Stimulated activated CD4-positive, alpha-beta T cell treated with anti-CD3 and anti-CD28 coated beads, Interleukin-15, amount 100 ng/mL, for 24 hours (primary cell): ENCODE measurements at regions not wholly inside any gene's neighbourhood (a gene's known extent, or its start where the extent isn't known, plus 50 kb on each side); places are given as distances from the start of the nearest gene placed in this dataset.
A peak's percentile ranks its signal among the peaks of the same experiment; 100 is the strongest.
"Not testable (repeated sequence)": the region's sequence is repeated elsewhere in the genome, so short reads cannot be mapped to it uniquely, and the experiment has no call there.

Experiments used
- DNase-seq: peaks from one replicate; pipeline ENCODE4 v3.0.0-alpha.2; 2020

- DNase-seq: not testable (repeated sequence)
These were observed 125.9 kb downstream of the ZNF365 start for GRCh38 chr10:62500116-62500515.

- DNase-seq: no peak
These were observed 127.4 kb downstream of the ZNF365 start for GRCh38 chr10:62501547-62501946.

- no peak for DNase-seq
These were observed 128.9 kb downstream of the ZNF365 start for GRCh38 chr10:62502995-62503613.

- DNase-seq: no peak
These were observed 129.7 kb downstream of the ZNF365 start for GRCh38 chr10:62503872-62504271.

DNA sequence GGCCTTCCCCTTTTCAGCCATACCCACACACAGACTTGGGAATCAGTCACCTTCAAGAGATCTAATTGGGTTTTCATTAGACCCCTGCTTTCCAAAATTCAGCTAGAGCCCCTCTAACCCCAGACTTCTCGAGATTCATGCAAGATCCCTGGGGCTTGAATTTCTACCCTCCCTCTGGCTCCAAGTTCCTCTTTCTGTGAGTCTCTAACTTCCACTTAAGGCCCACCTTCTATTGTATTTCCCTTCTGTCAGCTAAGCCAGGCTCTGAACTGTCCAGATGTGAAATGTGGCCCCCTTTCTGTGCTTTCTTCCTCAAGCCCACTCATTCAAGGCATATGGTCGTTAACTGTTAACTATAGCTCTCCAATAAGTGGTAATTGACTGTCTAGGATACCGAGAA, 132.2 kb downstream of the ZNF365 start:
- no peak for DNase-seq

GRCh38 chr10:62511238-62511637, 137.1 kb downstream of the ZNF365 start:
- no peak for DNase-seq

- DNase-seq: no peak
These were observed 137.5 kb downstream of the ZNF365 start for GRCh38 chr10:62511656-62512055.

- no peak for DNase-seq
These were observed 138.7 kb downstream of the ZNF365 start for GRCh38 chr10:62512732-62513475.

DNA sequence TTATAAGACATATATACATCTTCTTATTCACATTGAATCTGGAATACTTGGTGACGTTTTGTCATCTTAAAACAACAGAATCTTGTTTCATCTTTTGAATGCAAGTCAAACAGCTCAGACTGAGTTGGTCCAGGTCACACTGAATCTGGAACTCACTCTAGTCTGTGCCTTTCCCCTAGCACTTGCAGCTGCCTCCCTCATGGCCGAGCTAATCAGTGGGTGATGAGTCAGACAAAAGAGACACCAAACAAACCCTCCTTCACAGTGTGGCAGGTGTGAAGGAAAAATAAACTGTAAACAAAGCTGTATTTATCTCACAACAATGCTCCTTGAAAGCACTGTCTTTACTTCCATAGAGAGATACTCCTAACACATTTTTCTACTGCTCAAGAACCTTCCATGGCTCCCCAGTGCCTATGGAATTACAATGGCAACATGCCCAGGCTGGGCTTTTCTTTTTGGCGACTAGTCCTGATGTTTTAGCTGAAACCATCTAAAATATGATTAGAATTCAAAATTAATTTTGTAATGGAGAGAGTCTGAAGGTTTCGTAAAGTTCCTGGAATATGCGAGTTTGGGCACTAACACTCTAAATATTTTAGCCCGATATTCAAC, 140.0 kb downstream of the ZNF365 start:
- DNase-seq: no peak

GRCh38 chr10:62517252-62517651, 143.1 kb downstream of the ZNF365 start:
- DNase-seq: no peak

DNA sequence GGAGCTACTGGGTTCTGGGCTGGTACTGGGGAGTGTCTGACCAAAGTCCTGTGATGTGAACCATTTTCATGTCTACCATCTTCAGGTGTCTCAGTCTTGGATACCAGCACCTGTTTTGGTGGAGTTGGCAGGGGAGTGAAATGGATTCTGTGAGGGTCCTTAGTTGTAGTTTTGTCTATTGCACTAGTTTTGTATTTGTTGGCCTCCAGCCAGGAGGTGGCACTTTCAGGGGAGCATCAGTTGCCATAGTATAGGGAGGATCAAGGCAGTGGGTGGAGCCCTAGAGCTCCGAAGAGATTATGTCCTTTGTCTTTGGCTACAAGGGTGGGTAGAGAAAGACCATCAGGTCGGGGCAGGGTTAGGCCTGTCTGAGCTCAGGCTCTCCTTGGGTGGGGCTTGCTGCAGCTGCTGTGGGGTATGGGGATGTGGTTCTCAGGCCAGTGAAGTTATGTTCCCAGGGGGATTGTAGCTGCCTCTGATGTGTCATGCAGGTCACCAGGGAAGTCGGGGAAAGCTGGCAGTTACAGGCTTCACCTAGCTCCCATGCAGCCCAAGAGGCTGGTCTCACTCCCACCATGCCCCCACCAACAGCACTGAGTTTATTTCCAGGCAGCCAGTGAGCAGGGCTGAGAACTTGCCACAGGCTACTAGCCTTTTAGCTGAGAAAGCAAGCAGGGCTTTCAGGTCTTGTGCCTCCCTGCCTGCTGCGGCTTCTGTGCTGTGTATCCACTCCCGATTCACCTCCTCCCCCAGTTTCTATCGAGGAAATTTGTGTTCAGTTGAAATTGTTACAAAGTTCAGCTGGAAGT, 153.1 kb downstream of the ZNF365 start:
- peak; percentile 11 for DNase-seq

GRCh38 chr10:62528441-62528840, 154.3 kb downstream of the ZNF365 start:
- DNase-seq: no peak

DNA sequence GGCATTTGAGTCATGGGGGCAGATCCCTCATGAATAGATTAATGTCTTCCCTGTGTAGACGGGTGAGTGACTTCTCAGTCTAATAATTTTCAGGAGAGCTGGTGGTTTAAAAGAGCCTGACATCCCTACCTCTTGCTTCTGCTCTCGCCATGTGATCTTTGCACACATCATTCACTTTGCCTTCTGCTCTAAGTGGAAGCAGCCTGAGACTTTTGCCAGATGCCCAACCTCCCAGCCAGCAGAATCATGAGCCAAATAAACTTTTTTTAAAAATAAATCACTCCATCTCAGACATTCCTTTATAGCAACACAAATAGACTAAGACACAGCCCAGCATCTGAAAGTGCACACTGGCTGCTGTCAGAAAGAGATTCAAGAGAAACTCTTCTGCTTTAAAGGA, 155.2 kb downstream of the ZNF365 start:
- no peak for DNase-seq

DNA sequence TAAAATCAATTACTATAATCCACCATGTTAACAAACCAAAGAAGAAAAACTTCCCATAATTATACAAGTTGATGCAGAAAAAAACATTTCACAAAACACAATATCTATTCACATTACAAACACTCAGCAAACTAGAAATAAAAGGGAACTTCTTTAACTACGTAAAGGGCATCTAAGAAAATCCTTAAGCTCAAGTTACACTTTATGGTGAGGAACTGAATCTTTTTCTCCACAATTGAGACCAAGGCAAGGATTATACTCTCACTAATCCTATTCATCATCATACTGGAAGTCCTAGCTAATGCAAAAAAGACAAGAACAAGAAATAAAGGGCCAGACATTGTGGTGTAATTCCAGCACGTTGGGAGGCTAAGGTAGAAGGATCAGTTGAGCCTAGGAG, 159.9 kb downstream of the ZNF365 start:
- DNase-seq: no peak

DNA sequence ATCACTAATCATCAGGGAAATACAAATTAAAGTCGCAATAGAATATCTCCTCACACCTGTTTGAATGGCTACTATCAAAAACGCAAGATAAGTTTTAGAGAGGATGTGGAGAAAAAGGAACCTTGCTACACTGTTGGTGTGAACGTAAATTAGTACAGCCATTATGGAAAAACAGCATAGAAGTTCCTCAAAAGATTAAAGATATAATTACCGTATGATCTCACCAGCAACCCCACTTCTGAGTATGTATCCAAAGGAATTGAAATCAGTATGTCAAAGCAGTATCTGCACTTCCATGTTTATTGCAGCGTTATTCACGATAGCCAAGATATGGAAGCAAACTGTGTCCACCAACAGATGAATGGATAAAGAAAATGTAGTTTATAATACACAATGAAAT, 164.4 kb downstream of the ZNF365 start:
- no peak for DNase-seq

DNA sequence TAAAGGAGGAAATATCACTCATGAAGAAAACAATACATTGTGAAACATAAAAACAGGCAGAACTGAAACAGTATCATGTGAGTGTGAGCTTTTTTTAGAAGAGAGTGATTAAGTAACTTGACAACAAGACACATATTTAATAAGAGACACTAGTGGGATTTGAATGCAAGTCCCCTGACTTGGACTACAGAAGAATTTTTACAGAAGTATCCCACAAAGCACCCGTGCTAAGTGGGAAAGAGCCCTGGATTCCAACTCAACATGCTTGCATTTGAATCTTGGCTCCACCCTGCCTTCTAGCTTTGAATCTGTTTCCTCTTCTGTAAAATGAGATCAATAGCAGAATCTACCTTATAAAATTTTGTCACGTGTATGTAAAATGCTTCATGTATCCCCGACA, 166.2 kb downstream of the ZNF365 start:
- no peak for DNase-seq

DNA sequence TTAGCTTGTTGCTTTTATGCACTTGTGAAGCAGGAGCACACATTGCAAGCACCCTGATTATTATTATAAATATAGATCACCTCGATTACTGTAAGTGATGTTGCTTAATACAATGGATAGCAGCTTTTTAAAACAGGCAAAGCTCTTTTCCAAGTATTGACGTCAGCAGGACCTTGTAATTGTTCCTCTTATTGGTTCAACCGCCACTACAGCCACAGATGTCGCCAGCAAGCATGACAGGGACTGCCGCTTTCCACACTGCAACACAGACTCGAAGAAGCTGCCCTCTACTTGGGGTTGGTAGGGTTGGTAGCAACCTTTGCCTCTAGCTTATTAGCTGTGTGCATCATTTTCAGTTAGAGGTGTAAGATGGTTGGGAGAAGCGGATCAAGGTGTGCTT, 167.6 kb downstream of the ZNF365 start:
- DNase-seq: no peak

GRCh38 chr10:62543571-62544355, 169.6 kb downstream of the ZNF365 start:
- no peak for DNase-seq

DNA sequence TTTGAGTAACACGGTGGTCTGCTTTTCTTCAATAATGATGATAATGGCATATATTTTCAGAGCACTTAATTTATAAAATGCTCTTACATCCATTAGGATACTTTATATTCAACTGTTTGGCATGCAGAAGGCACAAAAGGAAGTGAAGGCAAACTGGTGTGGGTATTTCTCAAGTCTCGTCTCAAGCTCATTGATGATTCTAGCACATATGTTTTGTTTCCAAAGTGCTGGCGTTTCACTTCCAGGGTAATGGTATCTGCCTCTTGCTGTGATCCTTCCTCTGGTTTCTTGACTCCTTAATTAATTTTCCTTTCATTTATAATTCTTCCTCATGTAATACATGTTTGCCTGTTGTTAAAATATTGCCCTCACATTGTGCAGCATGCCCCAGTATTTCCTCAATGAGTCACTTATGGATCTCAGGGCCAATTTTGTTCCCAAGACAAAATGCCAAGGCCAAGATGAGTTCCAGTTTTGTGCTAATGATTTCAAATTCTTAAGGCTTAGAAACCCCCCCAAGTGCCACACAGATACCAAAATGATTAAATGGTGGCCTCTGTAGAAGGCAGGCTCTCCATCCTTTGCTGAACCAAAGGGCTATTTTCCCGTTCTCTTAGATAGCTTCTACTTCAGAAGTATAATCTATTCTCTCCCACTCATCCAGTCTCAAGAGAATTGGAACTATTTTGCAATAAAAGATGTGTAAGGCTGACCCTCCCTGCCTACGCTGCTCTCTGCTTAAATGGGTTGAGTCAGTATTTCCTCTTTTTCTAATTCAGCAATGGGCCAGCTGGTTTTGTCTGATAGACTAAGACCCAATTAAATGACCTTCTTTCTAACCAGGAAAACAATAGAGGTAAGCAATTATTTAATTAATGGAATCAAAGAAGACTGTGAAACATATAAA, 171.2 kb downstream of the ZNF365 start:
- DNase-seq: no peak

DNA sequence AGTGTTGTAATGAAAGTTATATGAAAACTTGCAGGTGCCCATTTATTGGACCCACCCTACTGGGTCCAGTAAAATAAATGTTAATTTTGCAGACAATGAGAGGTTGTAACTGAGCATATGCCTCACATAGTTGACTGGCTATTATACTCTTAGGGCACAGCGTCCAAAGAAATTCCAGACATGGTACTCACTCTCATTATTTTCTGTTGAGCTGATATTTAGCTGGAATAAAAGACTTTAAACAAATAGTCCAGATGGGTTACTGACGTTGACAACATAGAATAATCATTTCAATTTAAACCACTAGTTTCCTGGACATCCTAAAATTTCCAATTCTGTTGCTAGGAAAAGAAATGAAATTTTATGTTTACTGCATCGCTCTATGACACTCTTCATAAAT, 174.5 kb downstream of the ZNF365 start:
- no peak for DNase-seq

DNA sequence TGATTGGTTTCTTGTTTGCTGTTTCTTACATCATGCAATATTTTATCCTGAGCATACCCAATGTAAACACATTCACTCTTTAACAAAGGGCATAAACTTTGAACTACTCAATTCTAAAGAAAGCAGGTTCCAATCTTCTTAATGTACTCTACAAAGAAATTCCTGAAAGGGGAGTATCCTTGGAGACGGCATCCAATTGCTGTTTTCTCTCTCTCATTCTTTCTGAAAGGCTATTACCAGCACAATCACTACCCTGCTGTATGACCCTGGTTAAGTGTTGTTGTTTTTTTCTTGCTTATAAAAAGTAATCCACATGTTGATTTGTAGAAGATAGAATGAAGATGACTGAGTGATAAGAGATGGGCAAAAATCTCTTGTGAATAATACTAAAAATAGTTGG, 176.0 kb downstream of the ZNF365 start:
- no peak for DNase-seq
